ENCODE measurements at regions not wholly inside any gene's neighbourhood (a gene's known extent, or its start where the extent isn't known, plus 50 kb on each side); places are given as distances from the start of the nearest gene placed in this dataset.

- TF ChIP-seq JUND (IDR thresholded peaks at IDR 0.05), result no peak
- TF ChIP-seq CTCF (IDR thresholded peaks at IDR 0.05; ENCODE audit: low read depth, low read length, missing input control), result no peak
- TF ChIP-seq TAF1 (conservative IDR thresholded peaks at IDR 0.05), result no peak
- TF ChIP-seq YY1 (IDR thresholded peaks at IDR 0.05), result no peak
- TF ChIP-seq SP1 (IDR thresholded peaks at IDR 0.05), result no peak
- no peak for TF ChIP-seq RAD21 (IDR thresholded peaks at IDR 0.05)
- TF ChIP-seq EGR1 (IDR thresholded peaks at IDR 0.05; ENCODE audit: low read depth in 2 of 2), result no peak
- TF ChIP-seq HNF4A (conservative IDR thresholded peaks at IDR 0.05), result no peak
- no peak for TF ChIP-seq REST (IDR thresholded peaks at IDR 0.05)
- no peak for TF ChIP-seq MAX (IDR thresholded peaks at IDR 0.05)
- TF ChIP-seq RXRA (IDR thresholded peaks at IDR 0.05), result no peak
- no peak for TF ChIP-seq GABPA (IDR thresholded peaks at IDR 0.05 in 1 of 2, conservative IDR thresholded peaks at IDR 0.05 in 1 of 2)
- no peak for TF ChIP-seq ZBTB33 (IDR thresholded peaks at IDR 0.05)
- TF ChIP-seq ATF3 (IDR thresholded peaks at IDR 0.05), result no peak
These were observed 1106.7 kb downstream of the SLC6A15 start for GRCh38 chr12:83805873-83806272.
